Liver (tissue), 8 donors: ENCODE measurements at regions not wholly inside any gene's neighbourhood (a gene's known extent, or its start where the extent isn't known, plus 50 kb on each side); places are given as distances from the start of the nearest gene placed in this dataset.
A peak's percentile ranks its signal among the peaks of the same experiment; 100 is the strongest.

Source experiments
- DNase-seq: peaks from one replicate; pipeline ENCODE4 v3.0.0-alpha.2; 2017; ENCODE audit warnings: low spot score
- H3K27ac ChIP-seq, 2 donors: one replicate each; pipeline ENCODE4 v1.7.0; 2013; ENCODE audit warnings: inconsistent platforms in 2 of 2, low read length in 2 of 2, control low read depth in 1 of 2, low read depth in 1 of 2, mild to moderate bottlenecking in 1 of 2
- H3K27me3 ChIP-seq, 4 donors: one replicate each; pipeline versions ENCODE4 v1.6.1 to v1.7.0; 2013; ENCODE audit warnings: low read length in 3 of 4, inconsistent platforms in 1 of 4, mild to moderate bottlenecking in 1 of 4, moderate library complexity in 1 of 4; ENCODE audit not compliant: control insufficient read depth in 4 of 4, insufficient read depth in 4 of 4
- H3K36me3 ChIP-seq, 4 donors: one replicate each; pipeline versions ENCODE4 v1.6.1 to v1.7.0; 2013; ENCODE audit warnings: low read length in 3 of 4, mild to moderate bottlenecking in 3 of 4, low read depth in 1 of 4, moderate library complexity in 1 of 4; ENCODE audit not compliant: control insufficient read depth in 4 of 4, insufficient read depth in 3 of 4
- H3K4me1 ChIP-seq, 4 donors: one replicate each; pipeline versions ENCODE4 v1.6.1 to v1.7.0; 2013; ENCODE audit warnings: low read length in 3 of 4, mild to moderate bottlenecking in 3 of 4, moderate library complexity in 1 of 4; ENCODE audit not compliant: control insufficient read depth in 4 of 4, insufficient read depth in 4 of 4
- H3K4me3 ChIP-seq, 3 donors: one replicate each; pipeline versions ENCODE4 v1.6.1 to v1.7.0; 2013; ENCODE audit warnings: low read length in 3 of 3, control low read depth in 1 of 3, low read depth in 1 of 3, mild to moderate bottlenecking in 1 of 3
- H3K9ac ChIP-seq, 2 donors: one replicate each; pipeline ENCODE4 v1.7.0; 2013; ENCODE audit warnings: low read length in 2 of 2, mild to moderate bottlenecking in 2 of 2, moderate library complexity in 2 of 2, control low read depth in 1 of 2, low read depth in 1 of 2
- H3K9me3 ChIP-seq, 4 donors: one replicate each; pipeline versions ENCODE4 v1.6.1 to v1.7.0; 2013; ENCODE audit warnings: low read length in 3 of 4; ENCODE audit not compliant: control insufficient read depth in 4 of 4
- EGR1 ChIP-seq, 2 donors: IDR thresholded peaks; 2 replicates each; pipeline ENCODE4 v1.6.1; 2016 to 2018; ENCODE audit warnings: antibody characterized with exemption in 2 of 2, low read depth in 2 of 2
- FOXA1 ChIP-seq: IDR thresholded peaks from 2 replicates; pipeline ENCODE4 v1.6.1; 2016; ENCODE audit warnings: antibody characterized with exemption
- FOXA2 ChIP-seq: IDR thresholded peaks from 2 replicates; pipeline ENCODE4 v1.6.1; 2016; ENCODE audit warnings: antibody characterized with exemption
- GABPA ChIP-seq, 2 donors: IDR thresholded peaks in 1 of 2; conservative IDR thresholded peaks in 1 of 2; 2 replicates each; pipeline ENCODE4 v1.6.1; 2016; ENCODE audit warnings: antibody characterized with exemption in 2 of 2, mild to moderate bottlenecking in 1 of 2, moderate library complexity in 1 of 2
- HNF4G ChIP-seq: IDR thresholded peaks from 2 replicates; pipeline ENCODE4 v1.6.1; 2016; ENCODE audit warnings: antibody characterized with exemption
- JUND ChIP-seq, 2 donors: IDR thresholded peaks; 2 replicates each; pipeline ENCODE4 v1.6.1; 2016; ENCODE audit warnings: antibody characterized with exemption in 2 of 2
- RXRA ChIP-seq, 2 donors: IDR thresholded peaks; 2 replicates each; pipeline ENCODE4 v1.6.1; 2017 to 2018; ENCODE audit warnings: antibody characterized with exemption in 2 of 2, mild to moderate bottlenecking in 1 of 2
- TAF1 ChIP-seq: conservative IDR thresholded peaks from 2 replicates; pipeline ENCODE4 v1.6.1; 2016; ENCODE audit warnings: antibody characterized with exemption, mild to moderate bottlenecking
- YY1 ChIP-seq: IDR thresholded peaks from 2 replicates; pipeline ENCODE4 v1.6.1; 2016; ENCODE audit warnings: antibody characterized with exemption, mild to moderate bottlenecking
- WGBS: extraction: QIAGEN DNeasy Blood & Tissue Kit; methylation state at CpG from one replicate; pipeline ENCODE4 v1.1.7; 2013; 5-methylcytosine and 5-hydroxymethylcytosine counted together
- TF ChIP-seq, protein P1 (sequence below): IDR thresholded peaks from 2 replicates; pipeline ENCODE4 v1.6.1; 2016; ENCODE audit warnings: antibody characterized with exemption
- TF ChIP-seq, protein P2 (sequence below): IDR thresholded peaks from 2 replicates; pipeline ENCODE4 v1.6.1; 2016; ENCODE audit warnings: antibody characterized with exemption
- TF ChIP-seq, protein P3 (sequence below): fragments of 150-350 bp; IDR thresholded peaks from 2 replicates; pipeline ENCODE4 v1.5.1; 2017; ENCODE audit warnings: improper control_type of control experiment, low read depth, low read length; ENCODE audit not compliant: missing input control
- TF ChIP-seq, protein P4 (sequence below): IDR thresholded peaks from 2 replicates; pipeline ENCODE4 v1.6.1; 2016; ENCODE audit warnings: antibody characterized with exemption, mild to moderate bottlenecking
- donor health status: healthy.
- donor health status: healthy.
- donor health status: healthy.
- donor health status: healthy.
- donor health status: healthy.

DNA sequence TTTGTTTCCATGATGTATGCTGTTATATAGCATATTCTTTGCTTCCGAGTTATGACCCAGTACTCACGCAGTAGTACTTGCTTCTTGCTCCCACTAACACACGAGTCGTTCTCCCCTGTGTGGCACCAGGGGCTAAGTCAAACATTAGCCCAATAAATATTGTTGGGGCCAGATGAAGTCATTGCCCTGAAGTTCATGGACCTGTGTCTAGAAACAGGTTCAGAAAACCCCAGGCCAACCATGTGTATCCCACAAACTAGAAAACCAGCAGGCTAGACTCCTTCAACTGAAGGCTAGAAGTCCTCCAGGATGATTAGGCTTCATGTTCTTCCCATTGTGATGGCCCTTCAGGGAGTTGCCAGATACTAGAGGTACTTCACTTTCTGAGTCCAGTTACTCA, 198.2 kb upstream of the RBM19 start:
- no peak overlapping the region for H3K9ac ChIP-seq
- peaks cover 0 to 9% (median 8%) of the 10 kb centered on the region in 4 donors for H3K4me1 ChIP-seq
- H3K36me3 ChIP-seq: no peaks in the 10 kb centered on the region
- H3K4me3 ChIP-seq: no peak overlapping the region
- no peaks in the 10 kb centered on the region for H3K9me3 ChIP-seq
- TF ChIP-seq RXRA (IDR thresholded peaks at IDR 0.05): peak; percentile 63 to 81
- TF ChIP-seq, protein P1, sequence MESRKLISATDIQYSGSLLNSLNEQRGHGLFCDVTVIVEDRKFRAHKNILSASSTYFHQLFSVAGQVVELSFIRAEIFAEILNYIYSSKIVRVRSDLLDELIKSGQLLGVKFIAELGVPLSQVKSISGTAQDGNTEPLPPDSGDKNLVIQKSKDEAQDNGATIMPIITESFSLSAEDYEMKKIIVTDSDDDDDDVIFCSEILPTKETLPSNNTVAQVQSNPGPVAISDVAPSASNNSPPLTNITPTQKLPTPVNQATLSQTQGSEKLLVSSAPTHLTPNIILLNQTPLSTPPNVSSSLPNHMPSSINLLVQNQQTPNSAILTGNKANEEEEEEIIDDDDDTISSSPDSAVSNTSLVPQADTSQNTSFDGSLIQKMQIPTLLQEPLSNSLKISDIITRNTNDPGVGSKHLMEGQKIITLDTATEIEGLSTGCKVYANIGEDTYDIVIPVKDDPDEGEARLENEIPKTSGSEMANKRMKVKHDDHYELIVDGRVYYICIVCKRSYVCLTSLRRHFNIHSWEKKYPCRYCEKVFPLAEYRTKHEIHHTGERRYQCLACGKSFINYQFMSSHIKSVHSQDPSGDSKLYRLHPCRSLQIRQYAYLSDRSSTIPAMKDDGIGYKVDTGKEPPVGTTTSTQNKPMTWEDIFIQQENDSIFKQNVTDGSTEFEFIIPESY: no peak
- no peak for TF ChIP-seq HNF4G
- TF ChIP-seq TAF1: no peak
- H3K27me3 ChIP-seq: no peaks in the 10 kb centered on the region
- WGBS: 43% methylated on average over 4 of the region's 4 CpGs
- no peak for DNase-seq
- H3K27ac ChIP-seq: no peak overlapping the region

DNA sequence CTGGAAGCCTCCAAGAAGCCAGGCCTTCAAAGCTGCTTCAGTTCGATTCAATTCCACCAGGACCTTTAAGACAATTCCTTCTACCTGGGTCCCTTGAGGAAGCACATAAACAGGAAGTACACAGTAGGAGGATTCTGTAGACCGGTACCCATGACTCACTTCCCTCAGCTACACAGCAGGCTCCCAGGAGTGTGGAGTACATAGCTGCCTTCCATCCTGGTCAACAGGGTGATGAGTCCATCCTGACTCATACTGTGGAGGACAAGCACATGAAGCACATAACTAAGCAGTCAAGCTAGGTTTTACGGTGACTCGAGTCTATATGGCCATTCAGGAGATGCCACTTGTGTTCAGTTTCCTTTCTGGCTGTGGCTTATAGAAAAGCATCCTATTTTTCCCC, 197.6 kb upstream of the RBM19 start:
- DNase-seq: no peak
- Histone ChIP-seq H3K9ac (no peak overlapping the region), H3K4me1 (peaks cover 0 to 9% (median 8%) of the 10 kb centered on the region in 4 donors)

More for the DNA sequence above, 197.6 kb upstream of the RBM19 start:
- no peaks in the 10 kb centered on the region for H3K9me3 ChIP-seq
- H3K4me3 ChIP-seq: no peak overlapping the region
- H3K27ac ChIP-seq: no peak overlapping the region
- 81% methylated on average over 4 of the region's 4 CpGs for WGBS
- H3K27me3 ChIP-seq: no peaks in the 10 kb centered on the region
- H3K36me3 ChIP-seq: no peaks in the 10 kb centered on the region
- TF ChIP-seq GABPA (IDR thresholded peaks at IDR 0.05 in 1 of 2, conservative IDR thresholded peaks at IDR 0.05 in 1 of 2) (no peak), FOXA2 (no peak), JUND (IDR thresholded peaks at IDR 0.05) (no peak), FOXA1 (no peak), HNF4G (no peak), RXRA (IDR thresholded peaks at IDR 0.05) (no peak), EGR1 (IDR thresholded peaks at IDR 0.05; ENCODE audit: low read depth in 2 of 2) (no peak), YY1 (no peak), TAF1 (no peak)
- TF ChIP-seq, protein P2, sequence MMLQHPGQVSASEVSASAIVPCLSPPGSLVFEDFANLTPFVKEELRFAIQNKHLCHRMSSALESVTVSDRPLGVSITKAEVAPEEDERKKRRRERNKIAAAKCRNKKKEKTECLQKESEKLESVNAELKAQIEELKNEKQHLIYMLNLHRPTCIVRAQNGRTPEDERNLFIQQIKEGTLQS: no peak
- TF ChIP-seq, protein P3, sequence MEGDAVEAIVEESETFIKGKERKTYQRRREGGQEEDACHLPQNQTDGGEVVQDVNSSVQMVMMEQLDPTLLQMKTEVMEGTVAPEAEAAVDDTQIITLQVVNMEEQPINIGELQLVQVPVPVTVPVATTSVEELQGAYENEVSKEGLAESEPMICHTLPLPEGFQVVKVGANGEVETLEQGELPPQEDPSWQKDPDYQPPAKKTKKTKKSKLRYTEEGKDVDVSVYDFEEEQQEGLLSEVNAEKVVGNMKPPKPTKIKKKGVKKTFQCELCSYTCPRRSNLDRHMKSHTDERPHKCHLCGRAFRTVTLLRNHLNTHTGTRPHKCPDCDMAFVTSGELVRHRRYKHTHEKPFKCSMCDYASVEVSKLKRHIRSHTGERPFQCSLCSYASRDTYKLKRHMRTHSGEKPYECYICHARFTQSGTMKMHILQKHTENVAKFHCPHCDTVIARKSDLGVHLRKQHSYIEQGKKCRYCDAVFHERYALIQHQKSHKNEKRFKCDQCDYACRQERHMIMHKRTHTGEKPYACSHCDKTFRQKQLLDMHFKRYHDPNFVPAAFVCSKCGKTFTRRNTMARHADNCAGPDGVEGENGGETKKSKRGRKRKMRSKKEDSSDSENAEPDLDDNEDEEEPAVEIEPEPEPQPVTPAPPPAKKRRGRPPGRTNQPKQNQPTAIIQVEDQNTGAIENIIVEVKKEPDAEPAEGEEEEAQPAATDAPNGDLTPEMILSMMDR: no peak
- TF ChIP-seq, protein P4, sequence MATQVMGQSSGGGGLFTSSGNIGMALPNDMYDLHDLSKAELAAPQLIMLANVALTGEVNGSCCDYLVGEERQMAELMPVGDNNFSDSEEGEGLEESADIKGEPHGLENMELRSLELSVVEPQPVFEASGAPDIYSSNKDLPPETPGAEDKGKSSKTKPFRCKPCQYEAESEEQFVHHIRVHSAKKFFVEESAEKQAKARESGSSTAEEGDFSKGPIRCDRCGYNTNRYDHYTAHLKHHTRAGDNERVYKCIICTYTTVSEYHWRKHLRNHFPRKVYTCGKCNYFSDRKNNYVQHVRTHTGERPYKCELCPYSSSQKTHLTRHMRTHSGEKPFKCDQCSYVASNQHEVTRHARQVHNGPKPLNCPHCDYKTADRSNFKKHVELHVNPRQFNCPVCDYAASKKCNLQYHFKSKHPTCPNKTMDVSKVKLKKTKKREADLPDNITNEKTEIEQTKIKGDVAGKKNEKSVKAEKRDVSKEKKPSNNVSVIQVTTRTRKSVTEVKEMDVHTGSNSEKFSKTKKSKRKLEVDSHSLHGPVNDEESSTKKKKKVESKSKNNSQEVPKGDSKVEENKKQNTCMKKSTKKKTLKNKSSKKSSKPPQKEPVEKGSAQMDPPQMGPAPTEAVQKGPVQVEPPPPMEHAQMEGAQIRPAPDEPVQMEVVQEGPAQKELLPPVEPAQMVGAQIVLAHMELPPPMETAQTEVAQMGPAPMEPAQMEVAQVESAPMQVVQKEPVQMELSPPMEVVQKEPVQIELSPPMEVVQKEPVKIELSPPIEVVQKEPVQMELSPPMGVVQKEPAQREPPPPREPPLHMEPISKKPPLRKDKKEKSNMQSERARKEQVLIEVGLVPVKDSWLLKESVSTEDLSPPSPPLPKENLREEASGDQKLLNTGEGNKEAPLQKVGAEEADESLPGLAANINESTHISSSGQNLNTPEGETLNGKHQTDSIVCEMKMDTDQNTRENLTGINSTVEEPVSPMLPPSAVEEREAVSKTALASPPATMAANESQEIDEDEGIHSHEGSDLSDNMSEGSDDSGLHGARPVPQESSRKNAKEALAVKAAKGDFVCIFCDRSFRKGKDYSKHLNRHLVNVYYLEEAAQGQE: no peak
